H1 (cell line): ENCODE measurements at regions not wholly inside any gene's neighbourhood (a gene's known extent, or its start where the extent isn't known, plus 50 kb on each side); places are given as distances from the start of the nearest gene placed in this dataset.

Experiments used
- CTCF ChIA-PET: fragments of 300-600 bp; sonication (Branson Sonifier 250); formaldehyde crosslinking; loops from one replicate; lab custom pipeline; 2021; ENCODE audit not compliant: partially characterized antibody; lab: Charles Lee
- POLR2A ChIA-PET: fragments of 300-600 bp; sonication (Branson Sonifier 250); formaldehyde crosslinking; loops from one replicate; lab custom pipeline; 2021; ENCODE audit warnings: inconsistent platforms; ENCODE audit not compliant: partially characterized antibody; lab: Charles Lee
- DNase-seq, 2 experiments: peaks; one replicate each; pipeline versions ENCODE4 v3.0.0 to v3.0.0-alpha.2; 2010 to 2022; ENCODE audit warnings: low spot score in 2 of 2, low read depth in 1 of 2, mixed read lengths in 1 of 2
- FAIRE-seq: peaks from 2 replicates; lab custom pipeline; 2011; peaks lifted over from hg19 to GRCh38; lab: Jason Lieb, UNC
- H2AFZ ChIP-seq: 2 replicates; pipeline ENCODE4 v1.8.1; 2012; ENCODE audit warnings: low read length, inconsistent platforms
- H2AK5ac ChIP-seq: 2 replicates; pipeline ENCODE4 v1.6.1; 2013; ENCODE audit warnings: low read depth, low read length
- H2BK120ac ChIP-seq: replicated peaks from 2 replicates; pipeline ENCODE3; 2013; ENCODE audit warnings: low read depth, low read length, inconsistent platforms
- H2BK12ac ChIP-seq: 2 replicates; pipeline ENCODE4 v1.6.1; 2013; ENCODE audit warnings: low read depth, low read length
- H2BK15ac ChIP-seq: 2 replicates; pipeline ENCODE4 v1.6.1; 2013; ENCODE audit warnings: low read length
- H2BK20ac ChIP-seq: 2 replicates; pipeline ENCODE4 v1.6.1; 2013; ENCODE audit warnings: low read length
- H2BK5ac ChIP-seq: 2 replicates; pipeline ENCODE4 v1.6.1; 2013; ENCODE audit warnings: low read depth, low read length
- H3K14ac ChIP-seq: 2 replicates; pipeline ENCODE4 v1.6.1; 2013; ENCODE audit warnings: inconsistent platforms; ENCODE audit not compliant: insufficient read length
- H3K18ac ChIP-seq: 2 replicates; pipeline ENCODE4 v1.6.1; 2013; ENCODE audit warnings: low read length; ENCODE audit errors: extremely low read depth
- H3K23ac ChIP-seq: 2 replicates; pipeline ENCODE4 v1.6.1; 2013; ENCODE audit warnings: inconsistent platforms; ENCODE audit not compliant: insufficient read length
- H3K23me2 ChIP-seq: 2 replicates; pipeline ENCODE4 v1.6.1; 2013; ENCODE audit warnings: low read depth, low read length
- H3K27ac ChIP-seq: 2 replicates; pipeline ENCODE4 v1.6.1; 2011; ENCODE audit warnings: low read depth, low read length, inconsistent platforms
- H3K27me3 ChIP-seq, 4 experiments: replicated peaks in 1 of 4; 1 replicate in 1 of 4; 2 replicates in 3 of 4; pipeline versions ENCODE4 v1.6.1 to v1.8.1; 2011 to 2013; ENCODE audit warnings: low read length in 3 of 4, mild to moderate bottlenecking in 3 of 4, inconsistent platforms in 2 of 4, mixed read lengths in 2 of 4, moderate library complexity in 1 of 4; ENCODE audit not compliant: control insufficient read depth in 3 of 4, insufficient read depth in 3 of 4; ENCODE audit errors: extremely low read depth in 1 of 4
- H3K36me3 ChIP-seq, 4 experiments: 2 replicates each; pipeline versions ENCODE4 v1.6.1 to v1.8.1; 2011 to 2013; ENCODE audit warnings: mild to moderate bottlenecking in 4 of 4, low read length in 3 of 4, moderate library complexity in 2 of 4, control low read depth in 1 of 4, inconsistent platforms in 1 of 4; ENCODE audit not compliant: insufficient read depth in 4 of 4, control insufficient read depth in 2 of 4
- H3K4ac ChIP-seq: replicated peaks from 2 replicates; pipeline ENCODE3; 2013; ENCODE audit warnings: low read length, low read depth, mixed read lengths, inconsistent platforms; ENCODE audit not compliant: insufficient read length
- H3K4me1 ChIP-seq, 4 experiments: replicated peaks in 1 of 4; 1 replicate in 1 of 4; 2 replicates in 3 of 4; pipeline versions ENCODE4 v1.6.1 to v1.8.1; 2011 to 2013; ENCODE audit warnings: low read length in 3 of 4, inconsistent platforms in 2 of 4, mixed read lengths in 1 of 4; ENCODE audit not compliant: insufficient read depth in 4 of 4, control insufficient read depth in 3 of 4
- H3K4me2 ChIP-seq, 2 experiments: 2 replicates each; pipeline versions ENCODE4 v1.6.1 to v1.8.1; 2011 to 2013; ENCODE audit warnings: low read depth in 2 of 2, low read length in 2 of 2, control low read depth in 1 of 2, inconsistent platforms in 1 of 2, mild to moderate bottlenecking in 1 of 2; ENCODE audit not compliant: insufficient read depth in 1 of 2
- H3K4me3 ChIP-seq, 4 experiments: fragments of 200-600, 300-600 bp in 1 of 4; sonication (generic), shearing (Covaris generic), sonication (Bioruptor Twin) in 1 of 4; 2 replicates each; pipeline versions ENCODE4 v1.5.1 to v1.8.1; 2011 to 2016; ENCODE audit warnings: low read length in 4 of 4, low read depth in 3 of 4, control low read depth in 2 of 4, inconsistent platforms in 2 of 4, mild to moderate bottlenecking in 2 of 4, mixed read lengths in 1 of 4, moderate library complexity in 1 of 4; ENCODE audit not compliant: insufficient read depth in 2 of 4; ENCODE audit errors: extremely low read depth in 1 of 4
- H3K56ac ChIP-seq: replicated peaks from 2 replicates; pipeline ENCODE3; 2013; ENCODE audit warnings: low read depth, mild to moderate bottlenecking, mixed read lengths, low read length, inconsistent platforms; ENCODE audit not compliant: insufficient read length
- H3K79me1 ChIP-seq: 2 replicates; pipeline ENCODE4 v1.6.1; 2013; ENCODE audit warnings: low read depth, low read length, control low read depth
- H3K79me2 ChIP-seq, 2 experiments: 2 replicates each; pipeline versions ENCODE4 v1.6.1 to v1.8.1; 2012 to 2013; ENCODE audit warnings: low read length in 2 of 2, mild to moderate bottlenecking in 2 of 2, inconsistent platforms in 1 of 2; ENCODE audit not compliant: insufficient read depth in 2 of 2, control insufficient read depth in 1 of 2
- H3K9ac ChIP-seq, 4 experiments: replicated peaks in 1 of 4; 1 replicate in 1 of 4; 2 replicates in 3 of 4; pipeline versions ENCODE4 v1.6.1 to v1.8.1; 2011 to 2013; ENCODE audit warnings: low read depth in 3 of 4, low read length in 3 of 4, control low read depth in 2 of 4, mild to moderate bottlenecking in 2 of 4, moderate library complexity in 2 of 4, inconsistent platforms in 1 of 4; ENCODE audit errors: extremely low read depth in 1 of 4
- H3K9me3 ChIP-seq, 2 experiments: 2 replicates each; pipeline versions ENCODE4 v1.6.1 to v1.8.1; 2012 to 2013; ENCODE audit warnings: mild to moderate bottlenecking in 2 of 2, moderate library complexity in 2 of 2, control low read depth in 1 of 2, inconsistent platforms in 1 of 2, low read depth in 1 of 2, low read length in 1 of 2, mixed read lengths in 1 of 2; ENCODE audit not compliant: insufficient read depth in 2 of 2
- H4K20me1 ChIP-seq, 2 experiments: replicated peaks in 1 of 2; 2 replicates each; pipeline versions ENCODE3 to v1.8.1; 2011 to 2013; ENCODE audit warnings: inconsistent platforms in 2 of 2, low read length in 2 of 2, mild to moderate bottlenecking in 1 of 2; ENCODE audit not compliant: insufficient read depth in 2 of 2, control insufficient read depth in 1 of 2
- H4K5ac ChIP-seq: 2 replicates; pipeline ENCODE4 v1.6.1; 2013; ENCODE audit warnings: low read length, low read depth, mixed read lengths, inconsistent platforms; ENCODE audit not compliant: insufficient read length
- H4K8ac ChIP-seq: 2 replicates; pipeline ENCODE4 v1.8.0; 2013; ENCODE audit warnings: mild to moderate bottlenecking, moderate library complexity, low read length, inconsistent platforms; ENCODE audit not compliant: insufficient read depth; ENCODE audit errors: extremely low read depth
- H4K91ac ChIP-seq: replicated peaks from 2 replicates; pipeline ENCODE3; 2013; ENCODE audit warnings: low read length, mixed read lengths, inconsistent platforms; ENCODE audit not compliant: insufficient read length
- BACH1 ChIP-seq: IDR thresholded peaks from 2 replicates; pipeline ENCODE4 v1.6.1; 2012; ENCODE audit warnings: low read length, improper control_type of control experiment
- BRCA1 ChIP-seq: IDR thresholded peaks from 2 replicates; pipeline ENCODE4 v1.6.1; 2012; ENCODE audit warnings: low read depth, low read length, improper control_type of control experiment
- CBX5 ChIP-seq: fragments of 300-800, 300-1000 bp; sonication (generic); IDR thresholded peaks from 2 replicates; pipeline ENCODE4 v1.7.1; 2016; ENCODE audit warnings: antibody characterized with exemption, low read length, low read depth
- CHD2 ChIP-seq: IDR thresholded peaks from 2 replicates; pipeline ENCODE4 v1.6.1; 2012; ENCODE audit warnings: low read length, improper control_type of control experiment
- HDAC6 ChIP-seq: IDR thresholded peaks from one replicate; pipeline ENCODE4 v1.7.1; 2012; ENCODE audit warnings: low read depth, mild to moderate bottlenecking, inconsistent platforms, low read length, moderate library complexity
- KDM4A ChIP-seq: IDR thresholded peaks from one replicate; pipeline ENCODE4 v1.7.1; 2012; ENCODE audit warnings: low read depth, mild to moderate bottlenecking, moderate library complexity, low read length, inconsistent platforms; ENCODE audit not compliant: severe bottlenecking
- NANOG ChIP-seq: IDR thresholded peaks from 2 replicates; pipeline ENCODE4 v1.6.1; 2011; ENCODE audit warnings: low read length, low read depth, mild to moderate bottlenecking, inconsistent platforms; ENCODE audit not compliant: insufficient read depth, poor library complexity, severe bottlenecking
- TCF12 ChIP-seq: IDR thresholded peaks from 2 replicates; pipeline ENCODE4 v1.6.1; 2011; ENCODE audit warnings: low read depth, mild to moderate bottlenecking, low read length
- WGBS, 2 experiments: shearing (Covaris generic) in 1 of 2; methylation state at CpG; one replicate each; pipeline versions ENCODE4 v1.1.6 to v1.1.7; 2013 to 2015; ENCODE audit warnings: low lambda C conversion rate in 2 of 2, mixed read lengths in 2 of 2, inconsistent platforms in 1 of 2, low coverage in 1 of 2, missing lambda C conversion rate in 1 of 2; ENCODE audit not compliant: insufficient replicate concordance in 2 of 2, insufficient coverage in 1 of 2, insufficient read length in 1 of 2; ENCODE audit errors: extremely low coverage in 1 of 2, missing lambda C conversion rate in 1 of 2; 5-methylcytosine and 5-hydroxymethylcytosine counted together
- TF ChIP-seq, protein P1 (sequence below): IDR thresholded peaks from 2 replicates; pipeline ENCODE4 v1.6.1; 2012; ENCODE audit warnings: low read length, inconsistent platforms

- Histone ChIP-seq H3K18ac (no peak overlapping the region), H2BK15ac (no peak overlapping the region), H3K9ac (no peak overlapping the region), H3K56ac (no peak overlapping the region), H3K4me1 (no peaks in the 10 kb centered on the region; a peak in 1 of 7 replicates), H3K23me2 (no peaks in the 10 kb centered on the region), H3K27me3 (no peaks in the 10 kb centered on the region), H3K4me2 (no peak overlapping the region), H3K23ac (no peak overlapping the region), H2BK20ac (no peak overlapping the region), H3K14ac (no peak overlapping the region), H3K4ac (no peak overlapping the region), H4K91ac (no peak overlapping the region), H4K8ac (no peak overlapping the region), H3K4me3 (no peak overlapping the region), H2BK5ac (no peak overlapping the region), H3K9me3 (no peaks in the 10 kb centered on the region), H4K5ac (no peak overlapping the region), H4K20me1 (no peaks in the 10 kb centered on the region), H2AFZ (no peak overlapping the region), H2AK5ac (no peak overlapping the region), H3K79me2 (no peaks in the 10 kb centered on the region), H2BK12ac (no peak overlapping the region), H3K79me1 (no peaks in the 10 kb centered on the region), H2BK120ac (no peak overlapping the region), H3K36me3 (no peaks in the 10 kb centered on the region), H3K27ac (no peak overlapping the region)
- TF ChIP-seq, protein P1, sequence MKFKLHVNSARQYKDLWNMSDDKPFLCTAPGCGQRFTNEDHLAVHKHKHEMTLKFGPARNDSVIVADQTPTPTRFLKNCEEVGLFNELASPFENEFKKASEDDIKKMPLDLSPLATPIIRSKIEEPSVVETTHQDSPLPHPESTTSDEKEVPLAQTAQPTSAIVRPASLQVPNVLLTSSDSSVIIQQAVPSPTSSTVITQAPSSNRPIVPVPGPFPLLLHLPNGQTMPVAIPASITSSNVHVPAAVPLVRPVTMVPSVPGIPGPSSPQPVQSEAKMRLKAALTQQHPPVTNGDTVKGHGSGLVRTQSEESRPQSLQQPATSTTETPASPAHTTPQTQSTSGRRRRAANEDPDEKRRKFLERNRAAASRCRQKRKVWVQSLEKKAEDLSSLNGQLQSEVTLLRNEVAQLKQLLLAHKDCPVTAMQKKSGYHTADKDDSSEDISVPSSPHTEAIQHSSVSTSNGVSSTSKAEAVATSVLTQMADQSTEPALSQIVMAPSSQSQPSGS, result no peak
- TF ChIP-seq CHD2, result no peak
- no peak for TF ChIP-seq CBX5
- TF ChIP-seq KDM4A, result no peak
- TF ChIP-seq TCF12, result no peak
- TF ChIP-seq BRCA1, result no peak
- no peak for TF ChIP-seq NANOG
- no peak for TF ChIP-seq BACH1
- no peak for TF ChIP-seq HDAC6
- no peak for DNase-seq
- CTCF ChIA-PET, result no interaction called here
- FAIRE-seq, result no peak
- 96% methylated on average over 4 of the region's 4 CpGs; no CpG with 5 or more reads in 1 of the 2 experiments for WGBS, 2 experiments
- POLR2A ChIA-PET, result no interaction called here
These were observed 290.9 kb downstream of the KCNRG start for GRCh38 chr13:50306156-50306555.
